Stimulated activated CD4-positive, alpha-beta T cell treated with anti-CD3 and anti-CD28 coated beads, Interleukin-4, amount 100 ng/mL, for 1 hour (primary cell): ENCODE measurements at regions not wholly inside any gene's neighbourhood (a gene's known extent, or its start where the extent isn't known, plus 50 kb on each side); places are given as distances from the start of the nearest gene placed in this dataset.
"Not testable (repeated sequence)": the region's sequence is repeated elsewhere in the genome, so short reads cannot be mapped to it uniquely, and the experiment has no call there.

Source experiments
- DNase-seq: peaks from one replicate; pipeline ENCODE4 v3.0.0-alpha.2; 2020

DNA sequence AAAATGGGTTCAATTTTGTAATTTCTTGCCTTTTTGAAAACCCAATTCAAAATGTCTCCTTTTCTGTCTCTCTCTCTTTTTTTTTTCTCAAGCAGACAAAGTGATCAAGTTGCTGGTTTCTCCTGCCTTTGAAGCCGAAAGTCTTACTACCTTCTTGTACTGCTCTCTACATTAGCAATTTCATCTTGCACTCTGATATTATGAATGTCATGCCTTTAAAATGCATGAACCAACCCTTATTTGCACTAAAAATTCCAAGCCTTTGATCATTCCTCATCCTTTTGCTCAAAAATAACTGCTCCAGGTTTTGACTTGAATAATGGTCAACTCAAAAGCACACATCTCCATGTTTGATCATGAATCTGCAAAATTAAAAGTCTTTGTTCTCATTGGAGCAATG lies 125.2 kb downstream of the CETN3 start:
- DNase-seq: no peak

DNA sequence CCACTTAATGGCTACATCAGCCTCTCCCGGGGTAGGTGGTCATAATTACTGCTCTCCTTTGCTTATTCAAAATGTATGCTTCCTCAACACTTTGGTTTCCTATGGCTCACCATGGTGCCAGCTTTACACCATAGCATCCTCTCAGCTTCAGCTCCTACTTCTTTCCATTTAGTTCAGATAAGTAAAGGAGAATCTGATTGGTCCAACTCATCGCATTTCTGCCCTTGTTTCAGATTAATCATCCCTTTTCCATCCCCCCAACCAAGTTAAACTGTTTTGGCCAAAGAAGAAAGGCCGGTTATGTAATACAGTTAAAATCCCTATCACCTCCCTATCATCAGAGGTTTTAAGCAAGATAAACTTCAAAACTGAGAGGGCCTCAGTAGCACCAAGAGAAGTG lies 130.5 kb downstream of the CETN3 start:
- no peak for DNase-seq

DNA sequence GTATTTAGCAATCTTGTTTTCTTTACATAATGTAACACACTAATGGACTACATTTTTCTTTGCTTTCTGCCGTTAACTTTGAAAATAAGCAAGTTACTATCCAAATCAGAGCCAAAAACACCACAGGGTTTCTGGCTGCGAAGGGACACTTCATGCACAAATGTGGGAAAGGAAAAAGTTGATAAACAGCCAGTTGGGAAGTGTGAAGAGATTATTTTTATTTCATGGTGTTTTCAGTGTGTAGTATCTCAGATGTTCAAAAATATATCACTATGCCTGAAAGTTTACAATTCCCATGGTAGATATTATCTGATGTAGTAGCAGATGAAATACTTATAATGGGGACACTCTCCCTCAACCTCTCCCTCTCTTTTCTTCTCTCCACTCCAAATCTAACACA lies 135.3 kb downstream of the CETN3 start:
- DNase-seq: no peak

DNA sequence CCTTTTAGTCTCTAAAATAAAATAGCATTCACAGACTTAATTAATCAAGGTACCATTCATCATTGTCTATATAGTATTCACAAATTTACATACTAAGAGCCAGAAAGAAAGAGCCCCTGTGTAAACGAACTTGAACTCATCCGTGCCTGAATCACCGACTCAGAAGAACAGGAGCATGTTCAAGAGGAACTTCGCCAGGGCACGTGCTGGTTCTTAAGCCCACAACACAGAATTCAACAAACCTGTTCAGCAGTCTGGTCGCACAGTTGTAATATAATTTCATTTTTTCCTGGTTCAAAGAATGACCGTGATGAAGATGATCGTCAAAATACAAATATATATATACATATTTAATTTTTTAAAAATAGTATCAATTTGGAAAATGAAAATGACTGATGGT lies 141.9 kb downstream of the CETN3 start:
- no peak for DNase-seq

DNA sequence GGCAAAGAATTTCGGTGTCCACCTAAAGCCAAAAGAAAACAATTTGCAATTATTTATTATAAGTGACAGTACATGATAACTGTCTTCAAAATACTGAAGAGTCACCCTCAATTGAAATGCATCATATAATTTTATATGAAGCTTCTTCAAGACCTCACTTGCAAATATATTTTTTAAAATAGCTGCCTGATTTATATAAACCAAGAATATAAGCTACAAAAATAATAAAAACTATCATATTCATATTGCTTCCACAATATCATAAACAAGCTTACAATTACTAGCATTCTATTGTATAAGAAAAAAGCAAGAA lies 144.1 kb downstream of the CETN3 start:
- DNase-seq: no peak

DNA sequence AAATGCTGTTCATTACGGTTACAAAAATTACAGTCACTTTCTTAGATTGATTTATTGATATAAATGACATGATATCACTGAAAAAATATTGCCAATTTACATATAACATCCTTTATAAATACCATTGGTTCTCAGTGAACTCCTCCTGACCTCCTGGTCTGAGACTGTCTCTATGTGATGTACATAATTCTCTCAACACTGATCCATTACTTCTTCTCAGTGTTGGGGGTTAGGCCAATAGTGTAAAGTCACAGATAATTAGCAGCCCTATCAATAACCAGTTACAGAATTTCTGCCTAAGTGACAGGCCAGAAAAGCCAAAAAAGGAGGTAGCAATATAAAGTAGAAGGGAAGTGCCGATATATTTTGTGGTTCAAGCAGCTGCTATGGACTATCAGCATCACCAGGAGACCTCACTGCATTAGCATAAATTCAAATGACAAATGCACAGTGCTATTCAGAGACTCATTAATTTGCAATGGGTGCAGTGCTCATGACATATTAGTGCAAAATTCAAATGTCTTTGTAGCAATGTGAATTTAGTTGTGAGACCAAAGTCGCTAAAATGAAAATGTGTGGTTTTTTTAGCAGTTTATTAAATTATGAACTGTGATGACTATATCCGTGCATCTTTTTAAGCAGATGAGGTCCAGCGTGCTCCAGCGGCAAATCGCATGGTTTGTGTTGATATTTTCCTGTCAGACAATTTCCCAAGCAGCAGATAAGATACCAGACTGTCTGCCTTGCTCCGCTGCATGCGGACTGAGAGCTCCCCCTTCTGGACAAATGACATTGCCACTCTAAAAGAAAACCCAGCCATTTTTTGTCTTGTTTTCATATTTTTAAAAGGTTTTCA lies 144.6 kb downstream of the CETN3 start:
- peak; percentile 37 for DNase-seq

DNA sequence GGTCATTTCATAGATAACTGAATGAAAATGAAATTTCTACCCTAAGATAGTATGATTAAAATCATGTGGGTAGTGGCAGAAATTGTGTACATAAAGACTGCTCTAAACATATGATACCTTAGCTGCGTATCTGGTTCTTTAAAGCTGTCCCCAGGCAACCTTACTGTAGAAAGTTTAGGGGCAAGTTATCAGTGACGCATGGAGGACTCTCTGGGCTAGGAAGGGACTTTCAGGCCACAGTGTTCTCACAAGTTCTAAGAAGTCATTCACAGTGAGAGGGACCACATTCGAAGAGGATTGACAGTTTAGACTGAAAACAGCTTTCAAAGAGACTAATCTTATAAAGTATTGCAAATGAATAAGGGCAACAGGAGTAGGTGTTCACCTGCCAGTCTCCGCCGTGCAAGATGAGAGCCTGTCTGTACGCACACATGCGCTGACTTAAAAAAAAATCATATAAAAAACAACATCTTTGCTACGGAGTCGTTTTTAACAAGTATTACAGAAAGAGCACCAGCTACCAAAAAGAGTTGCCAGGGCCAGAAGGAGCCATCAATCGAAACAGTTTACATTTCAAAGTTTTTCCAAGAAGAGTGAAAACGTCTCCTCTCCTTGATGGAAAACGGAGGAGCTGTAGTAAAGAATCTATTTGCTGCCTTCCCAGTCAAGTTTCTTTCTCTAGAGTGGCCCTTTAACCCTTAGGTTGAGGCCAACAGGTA lies 146.3 kb downstream of the CETN3 start:
- no peak for DNase-seq

DNA sequence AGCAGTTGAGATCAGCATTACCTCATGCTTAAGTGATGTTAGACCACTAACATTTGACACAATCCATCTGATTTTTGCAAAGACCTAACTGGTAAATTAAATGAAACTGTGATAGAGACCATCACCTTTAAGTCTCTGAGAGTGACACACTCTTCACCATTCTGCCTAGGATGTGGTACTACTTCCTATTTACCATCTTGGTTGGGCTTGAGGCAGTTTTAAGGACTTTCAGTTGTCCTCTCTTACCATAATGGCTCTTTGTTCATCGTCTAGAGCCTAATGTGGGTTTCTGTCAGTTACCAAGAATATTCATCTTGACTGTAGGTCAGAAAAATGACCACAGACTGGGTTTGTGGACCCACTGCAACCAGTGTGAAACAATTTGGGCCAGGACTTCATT lies 158.1 kb downstream of the CETN3 start:
- DNase-seq: no peak

DNA sequence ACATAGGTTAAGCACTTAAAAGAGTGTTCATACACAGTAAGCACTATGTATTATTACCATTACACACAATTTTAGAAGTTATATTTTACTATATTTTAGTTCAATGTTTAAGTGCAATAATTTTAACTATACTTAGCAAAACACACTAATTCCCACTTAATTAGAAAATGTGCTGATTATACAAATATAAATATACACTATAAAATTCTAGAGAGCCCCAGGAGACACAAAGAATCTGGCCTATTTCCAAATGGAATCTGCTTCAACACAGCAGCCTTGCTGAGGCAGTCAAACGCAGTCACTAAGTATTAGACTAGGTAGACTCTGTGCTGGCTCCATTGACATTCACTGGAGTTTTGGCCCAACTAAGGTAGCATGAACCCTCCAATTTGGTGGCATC lies 160.9 kb downstream of the CETN3 start:
- no peak for DNase-seq

DNA sequence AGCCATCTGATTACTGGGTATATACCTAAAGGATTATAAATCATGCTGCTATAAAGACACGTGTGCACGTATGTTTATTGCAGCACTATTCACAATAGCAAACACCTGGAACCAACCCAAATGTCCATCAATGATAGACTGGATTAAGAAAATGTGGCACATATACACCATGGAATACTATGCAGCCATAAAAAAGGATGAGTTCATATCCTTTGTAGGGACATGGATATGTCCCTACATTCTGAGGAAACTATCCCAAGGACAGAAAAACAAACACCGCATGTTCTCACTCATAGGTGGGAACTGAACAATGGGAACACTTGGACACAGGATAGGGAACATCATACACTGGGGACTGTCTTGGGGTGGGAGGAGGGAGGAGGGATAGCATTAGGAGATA lies 165.7 kb downstream of the CETN3 start:
- DNase-seq: not testable (repeated sequence)

DNA sequence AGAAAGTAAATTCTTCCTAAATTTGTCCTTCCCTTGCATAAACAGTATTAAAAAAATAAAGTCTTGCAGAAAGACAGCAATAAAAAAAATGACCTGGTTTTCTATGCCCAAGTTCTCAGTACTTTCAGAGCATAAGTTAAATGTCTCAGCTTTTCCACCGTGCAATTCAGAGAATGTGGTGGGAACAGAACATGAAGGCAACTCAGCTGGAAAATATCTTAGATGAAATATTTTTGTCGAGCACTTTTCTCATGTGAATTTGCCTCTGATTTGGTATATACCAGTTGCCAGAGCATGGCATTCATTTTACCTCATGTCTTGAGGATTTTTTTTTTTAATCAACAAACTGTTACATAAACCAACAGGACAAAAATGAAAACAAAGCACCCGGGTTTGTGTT lies 176.1 kb downstream of the CETN3 start:
- DNase-seq: no peak

DNA sequence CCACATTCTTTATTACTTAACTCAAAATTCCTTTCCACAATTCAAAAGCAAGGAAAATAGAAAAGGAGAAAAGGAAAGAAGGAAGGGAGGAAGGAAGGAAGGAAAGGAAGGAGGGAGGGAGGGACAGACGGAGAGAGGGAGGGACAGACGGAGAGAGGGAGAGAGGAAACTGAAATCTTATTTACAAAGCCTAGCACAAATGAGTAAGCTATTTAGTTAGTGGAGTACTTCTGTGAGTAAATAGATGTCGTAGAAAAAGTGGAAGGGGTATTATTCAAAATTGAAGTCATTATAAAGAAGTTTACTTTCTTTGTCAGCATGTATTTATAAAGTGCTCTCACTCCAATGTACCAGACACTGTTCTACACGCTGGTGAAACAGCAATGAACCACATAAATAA lies 177.9 kb downstream of the CETN3 start:
- DNase-seq: no peak

DNA sequence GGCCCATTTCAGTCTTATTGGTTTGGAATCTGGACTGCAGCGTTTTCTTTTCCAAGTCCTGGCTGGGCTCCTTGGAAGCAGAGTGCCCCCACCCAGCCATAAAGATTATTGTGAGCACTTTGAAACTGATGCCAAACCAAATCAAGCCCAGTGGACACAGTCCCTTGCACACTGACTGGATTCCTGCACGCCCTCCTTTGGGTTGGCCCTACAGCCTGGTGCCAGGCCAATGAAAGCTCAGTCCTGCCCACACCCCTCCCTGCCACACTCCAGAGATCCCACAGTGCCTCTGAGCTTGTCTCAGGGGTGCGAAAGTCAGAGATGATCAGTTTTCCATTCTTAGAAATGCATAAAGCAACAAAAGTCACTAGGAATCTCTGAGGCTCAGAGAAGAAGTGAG lies 181.9 kb downstream of the CETN3 start:
- no peak for DNase-seq

DNA sequence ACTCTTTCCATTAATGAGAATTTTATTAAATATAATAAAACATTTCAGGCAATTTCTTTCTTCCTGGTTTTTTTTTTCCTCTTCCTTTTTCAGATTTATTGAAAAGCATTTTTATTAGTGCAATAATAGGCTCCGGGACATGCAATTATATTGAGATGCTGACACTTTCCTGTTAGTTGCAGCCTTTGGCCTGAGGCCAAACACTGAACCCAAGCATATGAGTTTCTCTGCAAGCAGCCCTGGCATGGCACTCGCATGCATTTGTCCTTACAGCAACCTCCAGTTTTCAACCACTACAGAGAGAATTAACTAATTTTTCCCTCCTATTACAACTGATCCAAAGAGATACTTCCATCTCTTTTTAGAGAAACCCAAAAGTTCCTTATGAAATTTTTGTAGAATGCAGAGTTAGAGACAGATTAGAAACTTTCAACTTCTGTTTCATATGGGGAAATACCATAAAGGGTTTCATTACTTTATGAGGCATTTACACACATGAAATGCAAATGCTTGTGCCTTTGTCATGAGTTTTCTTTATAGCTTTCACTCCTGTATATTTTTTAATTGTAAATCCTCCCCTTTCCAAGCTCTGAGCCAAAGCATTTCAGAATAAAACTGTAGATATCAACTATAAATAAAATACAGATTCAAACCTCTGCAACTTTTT lies 183.0 kb downstream of the CETN3 start:
- no peak for DNase-seq

DNA sequence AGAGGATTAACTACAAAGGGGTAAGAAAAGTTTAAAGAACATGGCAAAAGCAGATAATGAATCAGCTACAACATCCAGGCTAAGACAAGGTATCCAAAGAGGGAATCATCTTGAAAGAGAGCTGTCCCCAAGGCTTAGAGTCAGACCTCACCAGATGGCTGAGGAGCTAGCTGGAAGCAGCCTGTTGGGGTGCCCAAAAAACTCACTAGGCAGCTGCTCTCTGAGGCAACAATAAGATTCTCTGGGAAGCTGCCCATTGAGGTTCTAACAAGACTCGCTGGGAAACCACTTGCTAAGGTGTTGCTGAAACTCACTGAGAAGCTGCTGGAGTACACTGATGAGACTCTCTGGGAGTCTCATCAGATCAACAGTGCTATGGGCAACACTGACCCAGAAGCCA lies 185.2 kb downstream of the CETN3 start:
- no peak for DNase-seq

DNA sequence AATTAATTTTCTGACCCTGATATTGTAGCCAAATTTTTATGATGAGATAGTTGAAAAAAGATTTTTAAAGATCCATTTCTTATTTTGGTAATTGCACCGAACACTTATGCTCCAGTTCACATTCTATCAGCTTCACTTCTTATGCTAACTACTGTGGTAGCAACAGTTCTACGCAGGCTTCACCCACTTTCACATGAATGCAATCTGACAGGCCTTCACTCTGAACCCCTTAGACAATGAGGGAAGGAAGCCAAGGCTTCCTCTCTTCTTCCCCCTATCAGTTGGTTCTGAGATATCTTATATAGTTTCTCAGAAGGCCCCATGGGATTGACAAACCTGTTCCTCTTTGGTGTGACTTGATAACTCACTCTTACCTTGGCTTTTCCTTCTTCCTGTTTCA lies 185.8 kb downstream of the CETN3 start:
- DNase-seq: no peak

DNA sequence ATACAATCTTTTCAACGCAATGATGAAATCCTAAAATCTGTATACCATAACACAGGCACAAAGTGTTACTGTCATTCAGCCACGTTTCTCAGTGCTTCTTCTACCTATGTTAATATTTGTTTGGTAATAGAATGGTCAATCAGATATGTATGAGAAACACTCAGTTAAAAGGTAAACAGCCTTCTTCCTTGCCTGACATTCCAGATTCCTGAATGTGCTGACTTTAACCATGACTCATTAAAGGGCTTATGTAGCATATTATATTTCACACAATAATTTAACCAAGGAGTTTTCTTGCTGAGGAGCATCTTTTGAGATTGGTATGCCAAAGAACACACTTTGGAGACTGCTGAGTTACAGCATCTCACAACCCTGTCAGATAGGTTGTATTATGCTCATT lies 187.6 kb downstream of the CETN3 start:
- DNase-seq: no peak

DNA sequence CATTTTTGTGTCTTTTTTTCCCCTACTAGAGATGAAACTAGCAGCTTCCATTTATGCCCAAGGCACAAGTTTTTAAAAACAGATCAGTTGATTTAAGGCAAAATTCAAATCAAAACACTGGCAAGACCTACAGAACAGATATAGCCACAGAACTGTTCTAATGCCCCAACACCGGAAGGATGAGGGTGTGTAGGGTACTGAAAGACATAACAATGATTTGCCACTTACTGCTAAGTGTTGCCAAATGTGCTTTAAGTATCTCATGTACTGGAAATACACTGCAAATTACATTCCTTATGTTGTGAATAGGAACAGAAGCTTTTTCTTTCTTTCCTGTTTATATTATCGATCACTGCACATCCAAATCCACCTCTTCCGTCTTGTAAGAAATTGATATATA lies 189.0 kb downstream of the CETN3 start:
- DNase-seq: no peak

DNA sequence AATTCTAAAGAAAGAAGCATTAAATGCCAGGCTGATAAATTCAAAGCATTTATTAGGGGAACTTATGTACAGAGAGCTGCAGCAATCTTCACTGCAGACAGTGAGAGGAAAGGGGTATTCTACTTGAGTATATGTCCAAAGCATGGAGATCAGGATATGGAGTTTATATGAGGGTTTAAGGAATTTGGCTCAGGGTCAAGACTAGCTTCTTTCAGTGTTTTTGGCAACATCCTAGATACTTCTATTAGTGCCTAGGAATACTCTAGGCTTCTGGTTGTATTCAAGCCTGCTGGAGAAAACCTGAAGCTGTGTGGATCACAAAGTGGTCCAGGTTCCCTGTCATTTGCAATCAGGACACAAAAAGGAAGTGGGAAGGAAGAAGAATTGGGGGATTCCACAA lies 194.6 kb downstream of the CETN3 start:
- no peak for DNase-seq

DNA sequence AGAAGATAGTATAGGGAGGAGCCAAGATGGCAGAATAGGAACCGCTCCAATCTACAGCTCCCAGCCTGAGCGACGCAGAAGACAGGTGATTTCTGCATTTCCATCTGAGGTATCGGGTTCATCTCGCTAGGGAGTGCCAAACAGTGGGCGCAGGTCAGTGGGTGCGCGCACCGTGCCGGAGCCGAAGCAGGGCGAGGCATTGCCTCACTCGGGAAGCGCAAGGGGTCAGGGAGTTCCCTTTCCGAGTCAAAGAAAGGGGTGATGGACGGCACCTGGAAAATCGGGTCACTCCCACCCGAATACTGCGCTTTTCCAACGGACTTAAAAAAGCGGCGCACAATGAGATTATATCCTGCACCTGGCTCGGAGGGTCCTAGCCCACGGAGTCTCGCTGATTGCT lies 201.2 kb downstream of the CETN3 start:
- not testable (repeated sequence) for DNase-seq

DNA sequence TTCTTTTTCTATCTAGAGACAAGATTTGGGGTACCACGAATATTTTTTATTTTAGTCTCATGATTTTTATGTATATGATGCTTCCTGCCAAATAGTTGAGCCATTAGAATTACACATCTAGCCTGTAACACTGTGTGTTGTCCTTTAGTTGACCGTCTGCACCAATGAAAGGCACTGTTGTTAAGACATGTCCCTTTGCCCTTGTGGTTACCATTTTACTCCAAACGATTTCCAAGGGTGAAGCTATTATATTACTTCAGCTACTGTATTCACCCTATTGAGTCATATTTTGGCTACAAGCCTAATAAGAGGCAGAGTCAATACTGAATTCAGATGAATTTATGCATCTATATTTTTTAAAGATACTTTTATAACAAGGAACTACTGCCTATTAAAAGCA lies 207.6 kb downstream of the CETN3 start:
- no peak for DNase-seq

DNA sequence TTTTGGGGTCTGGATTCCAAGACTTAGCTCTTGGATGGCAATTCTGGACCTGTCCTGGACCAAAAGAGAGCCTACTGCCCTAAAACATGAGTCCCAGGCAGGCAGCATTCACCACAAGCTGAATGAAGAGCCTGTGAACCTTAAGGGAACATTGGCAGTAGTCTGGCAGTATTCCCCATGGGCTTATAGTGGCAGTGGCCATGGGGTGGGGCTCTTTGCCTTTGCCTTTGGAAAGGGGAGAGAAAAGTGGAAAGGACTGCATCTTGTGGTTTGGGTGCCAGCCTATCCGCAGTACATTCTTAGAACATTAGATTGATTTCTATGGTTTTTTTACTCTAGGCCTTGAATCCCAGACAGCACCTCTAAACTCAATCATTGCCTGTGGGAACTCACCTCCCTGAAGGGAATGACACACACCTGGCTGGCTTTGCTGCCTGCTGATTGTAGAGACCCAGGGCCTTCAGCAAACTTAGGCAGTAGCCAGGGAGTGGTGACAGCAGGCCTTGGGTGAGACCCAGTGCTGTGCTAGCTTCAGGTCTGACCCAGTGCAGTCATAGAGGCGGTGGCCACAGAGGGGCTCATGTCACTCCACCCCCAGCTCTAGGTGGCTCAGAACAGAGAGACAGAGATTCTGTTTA lies 216.3 kb downstream of the CETN3 start:
- no peak for DNase-seq

DNA sequence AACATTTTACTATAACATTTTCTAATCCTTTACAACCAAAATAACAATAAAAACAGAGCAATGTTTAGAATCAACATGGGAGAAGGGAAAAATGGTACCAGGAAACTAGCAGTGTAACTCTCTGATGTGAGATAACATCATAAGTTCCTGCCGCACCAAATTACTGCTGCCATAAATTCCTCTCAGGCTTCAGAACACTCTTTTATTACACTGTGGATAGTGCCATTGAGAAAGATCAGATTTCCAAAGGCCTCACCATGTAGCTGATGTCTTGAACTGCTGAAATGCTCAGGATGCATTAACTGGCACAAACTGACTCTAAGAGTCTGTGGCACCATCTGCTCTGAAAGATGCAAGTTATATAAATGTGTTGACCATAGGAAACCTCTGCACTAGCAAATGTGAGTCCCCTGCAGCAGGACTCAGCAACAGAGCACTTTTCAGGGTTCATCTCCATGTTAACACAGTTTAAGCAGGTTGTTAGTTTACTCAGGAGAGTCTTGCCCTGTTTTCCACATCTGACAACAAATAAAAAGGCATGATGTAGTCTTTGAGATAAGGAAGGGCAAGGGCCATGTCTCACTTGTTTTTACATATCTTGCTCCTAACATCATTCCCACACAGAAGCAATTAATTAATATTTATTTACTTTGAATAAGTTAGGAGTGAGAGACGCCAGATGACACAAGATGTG lies 218.1 kb downstream of the CETN3 start:
- no peak for DNase-seq
